PC-9 (cell line): ENCODE measurements at regions not wholly inside any gene's neighbourhood (a gene's known extent, or its start where the extent isn't known, plus 50 kb on each side); places are given as distances from the start of the nearest gene placed in this dataset.

ENCODE experiments used
- BruUV-seq: library from RNA; stranded (reverse); fragments of 400-500 nt; replicated peaks from 2 replicates; lab custom pipeline; 2021; lab: Mats Ljungman, UMichigan
- CTCF ChIA-PET: fragments of 300-600 bp; sonication (Branson Sonifier 250); formaldehyde crosslinking; loops from one replicate; lab custom pipeline; 2022; ENCODE audit warnings: antibody characterized with exemption; lab: Charles Lee
- POLR2A ChIA-PET: fragments of 300-600 bp; sonication (Branson Sonifier 250); formaldehyde crosslinking; loops from one replicate; lab custom pipeline; 2022; ENCODE audit warnings: antibody characterized with exemption; ENCODE audit not compliant: unreplicated experiment; lab: Charles Lee
- DNase-seq, 2 experiments: peaks; one replicate each; pipeline versions ENCODE4 v3.0.0 to v3.0.0-alpha.2; 2015 to 2022; ENCODE audit warnings: mixed read lengths in 1 of 2
- H2AFZ ChIP-seq: fragments of 200-600 bp; sonication (generic); 2 replicates; pipeline ENCODE4 v1.8.1; 2017; ENCODE audit warnings: antibody characterized with exemption
- H3F3A ChIP-seq: fragments of 200-600 bp; sonication (generic); 2 replicates; pipeline ENCODE4 v1.8.1; 2017; ENCODE audit warnings: antibody characterized with exemption, mild to moderate bottlenecking, low read depth; ENCODE audit not compliant: insufficient read depth
- H3K27ac ChIP-seq: fragments of 200-600 bp; sonication (generic); 2 replicates; pipeline ENCODE4 v1.6.1; 2016; ENCODE audit warnings: mixed run types
- H3K27me3 ChIP-seq: fragments of 200-600 bp; sonication (generic); 2 replicates; pipeline ENCODE4 v1.6.1; 2016; ENCODE audit warnings: low read depth, mixed run types; ENCODE audit not compliant: insufficient read depth
- H3K36me3 ChIP-seq: fragments of 200-600 bp; sonication (generic); 2 replicates; pipeline ENCODE4 v1.6.1; 2016; ENCODE audit warnings: low read depth, mixed run types
- H3K4me1 ChIP-seq: fragments of 200-600 bp; sonication (generic); replicated peaks from 2 replicates; pipeline ENCODE4 v1.6.1; 2016; ENCODE audit warnings: mixed run types; ENCODE audit not compliant: insufficient read depth
- H3K4me2 ChIP-seq: fragments of 200-600 bp; sonication (generic); 2 replicates; pipeline ENCODE4 v1.6.1; 2017; ENCODE audit warnings: mixed run types
- H3K4me3 ChIP-seq: fragments of 200-600 bp; sonication (generic); 2 replicates; pipeline ENCODE4 v1.6.1; 2016; ENCODE audit warnings: mixed run types
- H3K79me2 ChIP-seq: fragments of 200-600 bp; sonication (generic); 2 replicates; pipeline ENCODE4 v1.6.1; 2017; ENCODE audit warnings: low read depth, mixed run types
- H3K9me2 ChIP-seq: fragments of 200-600 bp; sonication (generic); 2 replicates; pipeline ENCODE4 v1.8.1; 2017; ENCODE audit warnings: mild to moderate bottlenecking; ENCODE audit not compliant: insufficient read depth
- H3K9me3 ChIP-seq: fragments of 200-600 bp; sonication (generic); 2 replicates; pipeline ENCODE4 v1.8.1; 2016; ENCODE audit warnings: low read depth; ENCODE audit not compliant: insufficient read depth
- H4K20me1 ChIP-seq: fragments of 200-600 bp; sonication (generic); 2 replicates; pipeline ENCODE4 v1.8.1; 2017; ENCODE audit not compliant: insufficient read depth
- CTCF ChIP-seq: fragments of 200-600 bp; sonication (generic); conservative IDR thresholded peaks from 2 replicates; pipeline ENCODE4 v1.6.1; 2017; ENCODE audit warnings: mixed run types, antibody characterized with exemption, mild to moderate bottlenecking, moderate library complexity
- EZH2 ChIP-seq: fragments of 200-600 bp; sonication (generic); IDR thresholded peaks from 2 replicates; pipeline ENCODE4 v1.8.0; 2017; ENCODE audit warnings: antibody characterized with exemption, low read depth
- intact Hi-C: fragments of 100-400 bp; cut with micrococcal nuclease; formaldehyde crosslinking; loops from one replicate; pipeline ENCODE4 v1.10.0; 2022; ENCODE audit not compliant: unreplicated experiment

DNA sequence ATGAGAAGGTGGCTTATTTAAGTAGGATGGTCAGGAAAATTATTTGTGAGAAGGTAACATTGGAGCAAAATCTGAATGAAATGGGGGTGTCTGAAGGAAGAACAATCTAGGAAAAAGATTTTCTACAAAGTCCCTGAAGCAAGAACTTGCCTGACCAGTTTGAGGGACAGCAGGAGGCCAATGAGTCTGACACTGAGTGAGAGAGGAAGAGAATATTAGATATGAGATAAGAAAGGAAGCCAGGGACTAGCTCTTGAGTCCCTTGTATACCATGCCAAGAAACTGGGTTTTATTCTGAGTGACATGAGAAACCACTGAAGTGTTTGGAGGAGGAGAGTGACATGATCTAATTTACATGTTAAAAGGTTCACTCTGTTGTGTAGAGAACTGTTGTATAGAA, 1478.9 kb downstream of the RPA4 start:
- intact Hi-C loops = no loop called here
- H3K4me1 ChIP-seq = no peaks in the 10 kb centered on the region
- H3F3A ChIP-seq = no peaks in the 10 kb centered on the region
- H3K27me3 ChIP-seq = no peaks in the 10 kb centered on the region
- TF ChIP-seq CTCF (no peak), EZH2 (no peak)
- no peak overlapping the region for H3K4me2 ChIP-seq
- BruUV-seq = no TSS peak
- no peaks in the 10 kb centered on the region for H3K36me3 ChIP-seq
- DNase-seq = no peak
- H3K9me3 ChIP-seq = no peaks in the 10 kb centered on the region
- ChIA-PET POLR2A (no interaction called here), CTCF (no interaction called here)
- H3K4me3 ChIP-seq = no peak overlapping the region
- no peaks in the 10 kb centered on the region for H3K9me2 ChIP-seq
- no peak overlapping the region for H3K27ac ChIP-seq
- no peak overlapping the region for H2AFZ ChIP-seq
- no peaks in the 10 kb centered on the region for H4K20me1 ChIP-seq
- H3K79me2 ChIP-seq = no peaks in the 10 kb centered on the region

- TF ChIP-seq CTCF = no peak
- no TSS peak for BruUV-seq
- H3K4me3 ChIP-seq = no peak overlapping the region
Observed at GRCh38 chrX:98371994-98372393, 1488.3 kb downstream of the RPA4 start.

GRCh38 chrX:98379134-98379533, 1495.4 kb downstream of the RPA4 start:
- Histone ChIP-seq H3K9me2 (no peaks in the 10 kb centered on the region), H3K4me2 (no peak overlapping the region), H3K27me3 (no peaks in the 10 kb centered on the region), H3F3A (no peaks in the 10 kb centered on the region), H2AFZ (no peak overlapping the region), H3K36me3 (no peaks in the 10 kb centered on the region), H3K27ac (no peak overlapping the region), H4K20me1 (no peaks in the 10 kb centered on the region), H3K4me1 (no peaks in the 10 kb centered on the region), H3K9me3 (no peaks in the 10 kb centered on the region), H3K79me2 (no peaks in the 10 kb centered on the region), H3K4me3 (no peak overlapping the region)
- BruUV-seq = no TSS peak
- no peak for DNase-seq
- intact Hi-C loops = no loop called here
- POLR2A ChIA-PET = no interaction called here
- TF ChIP-seq CTCF (no peak), EZH2 (no peak)
- CTCF ChIA-PET = interaction anchor here (0.5 kb wide), 1 partner anchor 1600 kb away, joined by 3 read pairs; no protein-coding TSS in a partner anchor

More at GRCh38 chrX:98371994-98372393, 1488.3 kb downstream of the RPA4 start:
- Histone ChIP-seq H3K36me3 (no peaks in the 10 kb centered on the region), H3K9me3 (no peaks in the 10 kb centered on the region), H4K20me1 (no peaks in the 10 kb centered on the region), H3K79me2 (no peaks in the 10 kb centered on the region), H3K4me1 (no peaks in the 10 kb centered on the region), H2AFZ (no peak overlapping the region), H3K9me2 (no peaks in the 10 kb centered on the region), H3K27ac (no peak overlapping the region), H3K27me3 (no peaks in the 10 kb centered on the region), H3F3A (no peaks in the 10 kb centered on the region), H3K4me2 (no peak overlapping the region)
- intact Hi-C loops = no loop called here
- DNase-seq = no peak
- POLR2A ChIA-PET = no interaction called here
- CTCF ChIA-PET = interaction anchor here (0.6 kb wide), 1 partner anchor 281 kb away, joined by 4 read pairs; no protein-coding TSS in a partner anchor
